Caki2 (cell line): ENCODE measurements at regions not wholly inside any gene's neighbourhood (a gene's known extent, or its start where the extent isn't known, plus 50 kb on each side); places are given as distances from the start of the nearest gene placed in this dataset.

Experiments
- DNase-seq: peaks from one replicate; pipeline ENCODE4 v3.0.0-alpha.2; 2015; ENCODE audit warnings: low read depth
- in situ Hi-C: cut with HindIII; loops from 2 replicates; pipeline ENCODE4 v1.10.0; 2016; ENCODE audit warnings: low sequenced_read_pairs, low pct_unique_long_range_greater_than_20kb, mixed read lengths

DNA sequence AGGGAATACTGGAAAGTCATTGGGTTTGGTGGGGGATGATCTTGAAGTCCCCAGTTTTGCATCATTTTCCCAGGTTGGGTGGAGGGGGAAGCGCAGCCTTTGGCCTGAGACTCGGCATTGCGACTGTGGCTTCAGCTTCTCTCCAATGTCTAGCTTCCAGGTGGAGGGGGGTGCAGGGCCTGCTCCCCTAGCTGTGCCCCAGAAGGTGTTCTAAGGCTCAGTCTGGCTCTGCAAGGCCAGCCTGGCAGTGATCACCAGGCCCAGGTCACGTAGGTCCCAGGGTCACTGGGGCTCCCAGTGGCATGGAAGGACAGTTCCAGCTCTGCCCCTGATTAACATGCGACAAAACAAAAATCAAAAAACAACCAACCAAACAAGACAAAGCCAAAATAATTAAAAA, 56.9 kb upstream of the HAAO start:
- in situ Hi-C loops: no loop called here
- DNase-seq: no peak

DNA sequence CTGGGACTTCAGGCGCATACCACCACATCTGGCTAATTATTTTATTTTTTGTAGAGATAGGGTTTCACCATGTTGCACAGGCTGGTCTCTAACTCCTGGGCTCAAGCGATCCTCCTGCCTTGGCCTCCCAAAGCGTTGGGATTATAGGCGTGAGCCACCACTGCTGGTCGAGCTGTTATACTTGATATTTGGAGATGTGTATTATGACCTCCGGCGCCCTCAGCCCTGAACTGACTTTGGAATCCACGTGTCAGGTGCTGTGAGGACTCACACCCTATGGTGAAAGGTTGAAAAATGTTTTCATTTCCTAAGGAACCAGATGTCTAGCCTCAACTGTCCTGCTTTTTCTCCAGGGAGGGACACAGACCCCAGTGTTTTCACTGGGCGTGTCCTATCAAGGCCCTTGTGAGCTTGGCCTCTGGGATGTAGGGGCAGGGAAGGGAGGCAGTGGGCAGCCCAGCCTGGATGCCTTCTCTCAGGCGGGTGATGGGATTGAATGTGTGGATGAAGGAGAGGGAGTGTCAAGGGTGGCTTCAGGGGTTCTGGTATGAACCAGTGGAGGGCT, 56.4 kb upstream of the HAAO start:
- in situ Hi-C loops: no loop called here
- DNase-seq: no peak

- no peak for DNase-seq
- in situ Hi-C loops: no loop called here
Observed at GRCh38 chr2:42848265-42848664, 55.9 kb upstream of the HAAO start.

GRCh38 chr2:42847596-42848151, 55.3 kb upstream of the HAAO start:
- in situ Hi-C loops: no loop called here
- no peak for DNase-seq

GRCh38 chr2:42846932-42847595, 54.7 kb upstream of the HAAO start:
- no peak for DNase-seq
- in situ Hi-C loops: no loop called here

- in situ Hi-C loops: no loop called here
- no peak for DNase-seq
Observed at GRCh38 chr2:42846026-42846425, 53.6 kb upstream of the HAAO start.

- DNase-seq: no peak
- in situ Hi-C loops: no loop called here
Observed at GRCh38 chr2:42844901-42845821, 52.8 kb upstream of the HAAO start.

DNA sequence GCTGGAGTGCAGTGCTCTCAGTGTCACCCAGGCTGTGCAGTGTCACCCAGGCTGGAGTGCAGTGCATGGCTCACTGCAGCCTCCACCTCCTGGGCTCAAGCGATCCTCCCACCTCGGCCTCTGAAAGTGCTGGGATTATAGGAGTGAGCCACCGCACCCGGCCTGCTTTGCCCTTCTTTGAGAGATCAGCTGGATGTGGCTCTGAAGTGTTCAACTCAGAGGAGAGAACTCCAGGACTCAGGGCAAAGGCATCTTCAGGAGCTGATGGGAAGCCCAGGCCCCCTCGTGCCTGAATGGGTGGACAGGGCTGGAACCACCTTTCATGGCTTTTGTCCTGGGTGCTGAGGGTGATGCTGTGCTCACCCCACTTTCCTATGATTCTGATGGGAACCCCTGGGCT, 52.0 kb upstream of the HAAO start:
- in situ Hi-C loops: no loop called here
- DNase-seq: no peak

DNA sequence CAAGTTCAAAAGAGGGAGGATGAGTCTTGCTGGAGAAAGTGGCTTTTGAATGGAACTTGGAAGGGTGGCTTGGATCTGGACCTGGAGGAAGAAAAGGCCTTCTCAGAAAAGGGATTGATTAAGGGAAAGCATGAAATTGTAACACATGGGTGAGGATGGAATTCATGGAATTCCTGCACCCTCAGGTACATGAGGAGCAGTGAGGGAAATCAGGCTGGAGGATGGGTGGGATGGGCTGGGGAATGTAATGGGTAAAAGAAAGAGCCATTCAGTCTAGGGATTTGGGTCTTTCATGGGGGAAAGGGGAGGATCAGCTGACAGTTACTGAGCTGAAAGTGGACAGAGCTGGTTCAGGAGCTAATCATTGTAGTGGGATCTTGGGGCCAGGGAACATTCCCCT, 51.2 kb upstream of the HAAO start:
- DNase-seq: no peak
- in situ Hi-C loops: no loop called here

- in situ Hi-C loops: no loop called here
Observed at GRCh38 chr2:42843131-42843530, 50.7 kb upstream of the HAAO start.

DNA sequence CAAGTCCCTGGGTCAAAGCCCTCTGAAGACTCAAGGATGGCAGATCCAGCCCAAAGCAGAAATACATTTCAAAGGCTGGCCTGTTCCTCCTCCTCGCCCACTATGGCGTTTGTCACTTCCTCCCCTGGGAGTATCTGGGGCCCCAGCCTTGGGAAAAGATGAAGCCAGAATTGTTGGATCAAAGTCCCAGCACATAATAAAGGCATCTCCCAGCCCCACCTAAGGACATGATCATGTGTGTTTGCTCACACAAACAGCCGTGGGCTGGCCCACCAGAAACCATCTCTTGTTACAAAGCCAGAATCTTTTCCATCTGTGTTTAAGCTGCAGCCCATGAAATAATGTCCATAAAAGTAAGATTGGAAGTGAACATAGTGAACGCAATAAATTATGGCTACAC, 50.1 kb upstream of the HAAO start:
- in situ Hi-C loops: no loop called here
- DNase-seq: no peak

More at GRCh38 chr2:42843131-42843530, 50.7 kb upstream of the HAAO start:
- DNase-seq: no peak
